Keratinocyte (primary cell): ENCODE measurements at regions not wholly inside any gene's neighbourhood (a gene's known extent, or its start where the extent isn't known, plus 50 kb on each side); places are given as distances from the start of the nearest gene placed in this dataset.
"Not testable (repeated sequence)": the region's sequence is repeated elsewhere in the genome, so short reads cannot be mapped to it uniquely, and the experiment has no call there.

Experiments used
- CTCF ChIP-seq, 3 experiments: IDR thresholded peaks in 1 of 3; conservative IDR thresholded peaks in 1 of 3; optimal IDR thresholded peaks in 1 of 3; 2 replicates in 2 of 3; 3 replicates in 1 of 3; pipeline versions ENCODE3 to v1.5.1; 2011; ENCODE audit warnings: low read length in 3 of 3, mild to moderate bottlenecking in 3 of 3, moderate library complexity in 2 of 3, control low read depth in 1 of 3, inconsistent platforms in 1 of 3; ENCODE audit not compliant: insufficient read depth in 2 of 3; ENCODE audit errors: extremely low read depth in 1 of 3
- EZH2 ChIP-seq: IDR thresholded peaks from one replicate; pipeline ENCODE4 v1.6.1; 2012; ENCODE audit warnings: inconsistent platforms, mild to moderate bottlenecking, low read length, moderate library complexity

- TF ChIP-seq CTCF (optimal IDR thresholded peaks at IDR 0.05 in 1 of 3, IDR thresholded peaks at IDR 0.05 in 1 of 3, conservative IDR thresholded peaks at IDR 0.05 in 1 of 3; ENCODE audit: extremely low read depth in 1 of 3, insufficient read depth in 2 of 3, low read length in 3 of 3); EZH2: not testable (repeated sequence)
Measured at GRCh38 chr1:206334481-206334880, 131.1 kb downstream of the SRGAP2 start.
